Thymus (tissue), 11 donors: ENCODE measurements at regions not wholly inside any gene's neighbourhood (a gene's known extent, or its start where the extent isn't known, plus 50 kb on each side); places are given as distances from the start of the nearest gene placed in this dataset.

ENCODE experiments used
- DNase-seq, 9 donors: peaks; one replicate each; pipeline ENCODE4 v3.0.0-alpha.2; 2013; ENCODE audit warnings: low spot score in 9 of 9, low read depth in 6 of 9, missing footprints in 1 of 9
- H3K27ac ChIP-seq, 2 donors: one replicate each; pipeline ENCODE4 v1.5.1; 2013; ENCODE audit warnings: control low read depth in 1 of 2, low read depth in 1 of 2, low read length in 1 of 2, mild to moderate bottlenecking in 1 of 2, moderate library complexity in 1 of 2
- H3K27me3 ChIP-seq, 2 donors: one replicate each; pipeline ENCODE4 v1.5.1; 2013; ENCODE audit warnings: low read length in 1 of 2; ENCODE audit not compliant: control insufficient read depth in 2 of 2, insufficient read depth in 1 of 2
- H3K36me3 ChIP-seq, 2 donors: one replicate each; pipeline ENCODE4 v1.5.1; 2013; ENCODE audit warnings: low read length in 1 of 2, mild to moderate bottlenecking in 1 of 2, moderate library complexity in 1 of 2; ENCODE audit not compliant: control insufficient read depth in 2 of 2, insufficient read depth in 2 of 2
- H3K4me1 ChIP-seq, 2 donors: one replicate each; pipeline ENCODE4 v1.5.1; 2013; ENCODE audit warnings: low read length in 2 of 2; ENCODE audit not compliant: control insufficient read depth in 2 of 2, insufficient read depth in 2 of 2
- H3K4me3 ChIP-seq, 2 donors: one replicate each; pipeline ENCODE4 v1.5.1; 2013; ENCODE audit warnings: low read length in 2 of 2, control low read depth in 1 of 2, mild to moderate bottlenecking in 1 of 2
- H3K9me3 ChIP-seq, 2 donors: one replicate each; pipeline ENCODE4 v1.5.1; 2013; ENCODE audit warnings: low read length in 1 of 2, mild to moderate bottlenecking in 1 of 2; ENCODE audit not compliant: control insufficient read depth in 2 of 2, insufficient read depth in 1 of 2
- WGBS: extraction: QIAGEN DNeasy Blood & Tissue Kit; methylation state at CpG from one replicate; pipeline ENCODE4 v1.1.7; 2013; 5-methylcytosine and 5-hydroxymethylcytosine counted together
- donor health status: healthy.

- no peaks in the 10 kb centered on the region for H3K9me3 ChIP-seq
- H3K4me3 ChIP-seq: no peak overlapping the region
- H3K27me3 ChIP-seq: no peaks in the 10 kb centered on the region
- H3K4me1 ChIP-seq: no peaks in the 10 kb centered on the region
- WGBS: 97% methylated on average over 7 of the region's 7 CpGs
- H3K36me3 ChIP-seq: no peaks in the 10 kb centered on the region
- no peak for DNase-seq
- H3K27ac ChIP-seq: no peak overlapping the region
Measured at GRCh38 chr2:23213196-23213595, 171.8 kb upstream of the KLHL29 start.

- H3K27me3 ChIP-seq: no peaks in the 10 kb centered on the region
- no peaks in the 10 kb centered on the region for H3K4me1 ChIP-seq
- H3K36me3 ChIP-seq: no peaks in the 10 kb centered on the region
- 95% methylated on average over 3 of the region's 3 CpGs for WGBS
- no peak overlapping the region for H3K4me3 ChIP-seq
- no peaks in the 10 kb centered on the region for H3K9me3 ChIP-seq
- no peak for DNase-seq
- H3K27ac ChIP-seq: no peak overlapping the region
Measured at GRCh38 chr2:23215016-23215415, 170.0 kb upstream of the KLHL29 start.

GRCh38 chr2:23219666-23220065 is 165.3 kb upstream of the KLHL29 start:
- no peak overlapping the region for H3K4me3 ChIP-seq
- no peaks in the 10 kb centered on the region for H3K27me3 ChIP-seq
- 82% methylated on average over 4 of the region's 4 CpGs for WGBS
- no peaks in the 10 kb centered on the region for H3K36me3 ChIP-seq
- H3K9me3 ChIP-seq: no peaks in the 10 kb centered on the region
- DNase-seq: no peak
- no peaks in the 10 kb centered on the region for H3K4me1 ChIP-seq
- H3K27ac ChIP-seq: no peak overlapping the region

GRCh38 chr2:23220513-23221094 is 164.4 kb upstream of the KLHL29 start:
- no peak overlapping the region for H3K27ac ChIP-seq
- DNase-seq: no peak
- 83% methylated on average over 2 of the region's 2 CpGs for WGBS
- no peaks in the 10 kb centered on the region for H3K4me1 ChIP-seq
- no peaks in the 10 kb centered on the region for H3K9me3 ChIP-seq
- H3K4me3 ChIP-seq: no peak overlapping the region
- no peaks in the 10 kb centered on the region for H3K27me3 ChIP-seq
- no peaks in the 10 kb centered on the region for H3K36me3 ChIP-seq

DNA sequence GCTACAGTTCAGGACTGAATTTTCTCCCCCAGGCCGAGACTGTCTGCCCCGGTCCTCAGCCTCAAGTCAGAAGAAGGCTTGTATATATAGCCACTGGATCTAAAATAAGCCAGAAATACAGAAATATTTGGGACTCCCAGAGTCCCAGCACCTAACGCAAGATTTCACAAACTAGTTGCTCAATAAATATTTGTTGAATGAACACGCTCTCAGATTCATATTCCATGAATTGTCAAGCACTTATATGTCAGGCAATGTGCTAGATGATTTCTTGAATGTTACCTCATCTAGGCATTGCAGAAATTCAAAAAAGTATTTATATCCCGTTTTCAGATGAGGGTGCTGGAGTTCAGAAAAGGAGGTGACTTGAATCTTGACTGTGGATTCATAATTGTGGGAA is 163.7 kb upstream of the KLHL29 start:
- H3K9me3 ChIP-seq: no peaks in the 10 kb centered on the region
- H3K4me1 ChIP-seq: no peaks in the 10 kb centered on the region
- H3K27me3 ChIP-seq: no peaks in the 10 kb centered on the region
- H3K36me3 ChIP-seq: no peaks in the 10 kb centered on the region
- no peak overlapping the region for H3K27ac ChIP-seq
- no peak overlapping the region for H3K4me3 ChIP-seq
- DNase-seq: no peak
- 88% methylated on average over 5 of the region's 5 CpGs for WGBS

DNA sequence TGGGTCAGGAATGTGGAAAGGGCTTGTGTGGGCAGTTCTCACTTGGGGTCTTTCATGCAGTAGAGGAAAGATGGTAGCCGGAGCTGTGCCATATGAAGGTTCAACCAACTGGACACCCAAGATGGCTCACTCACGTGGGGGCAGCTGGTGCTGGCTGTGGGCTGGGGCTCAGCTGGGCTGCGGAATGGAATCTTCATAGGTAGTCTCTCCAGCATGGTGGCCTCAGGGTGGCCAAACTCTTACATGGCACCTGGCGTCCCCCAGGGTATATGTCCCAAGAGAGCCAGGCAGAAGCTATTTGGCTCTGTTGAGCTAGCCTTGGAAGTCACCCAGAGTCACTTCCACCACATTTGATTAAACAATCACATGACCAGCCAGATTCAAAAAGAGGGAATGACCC is 163.1 kb upstream of the KLHL29 start:
- WGBS: 96% methylated on average over 4 of the region's 4 CpGs

GRCh38 chr2:23230885-23231284 is 154.1 kb upstream of the KLHL29 start:
- Histone ChIP-seq H3K36me3 (no peaks in the 10 kb centered on the region), H3K4me1 (no peaks in the 10 kb centered on the region), H3K27me3 (no peaks in the 10 kb centered on the region), H3K9me3 (peaks cover 0 to 6% of the 10 kb centered on the region in 2 donors), H3K27ac (no peak overlapping the region), H3K4me3 (no peak overlapping the region)
- 73% methylated on average over 8 of the region's 8 CpGs for WGBS
- no peak for DNase-seq

More for the DNA sequence above, 163.1 kb upstream of the KLHL29 start:
- Histone ChIP-seq H3K9me3 (no peaks in the 10 kb centered on the region), H3K27ac (no peak overlapping the region), H3K4me1 (no peaks in the 10 kb centered on the region), H3K36me3 (no peaks in the 10 kb centered on the region), H3K27me3 (no peaks in the 10 kb centered on the region), H3K4me3 (no peak overlapping the region)
- no peak for DNase-seq

- Histone ChIP-seq H3K36me3 (no peaks in the 10 kb centered on the region), H3K27me3 (no peaks in the 10 kb centered on the region), H3K4me3 (no peak overlapping the region), H3K9me3 (peaks cover 0 to 6% of the 10 kb centered on the region in 2 donors), H3K4me1 (no peaks in the 10 kb centered on the region), H3K27ac (no peak overlapping the region)
- DNase-seq: no peak
- 95% methylated on average over 7 of the region's 7 CpGs for WGBS
Measured at GRCh38 chr2:23231865-23232264, 153.1 kb upstream of the KLHL29 start.

- H3K4me1 ChIP-seq: no peaks in the 10 kb centered on the region
- H3K27me3 ChIP-seq: no peaks in the 10 kb centered on the region
- no peak overlapping the region for H3K27ac ChIP-seq
- WGBS: 96% methylated on average over 2 of the region's 2 CpGs
- peaks cover 0 to 6% of the 10 kb centered on the region in 2 donors for H3K9me3 ChIP-seq
- no peak overlapping the region for H3K4me3 ChIP-seq
- H3K36me3 ChIP-seq: no peaks in the 10 kb centered on the region
- DNase-seq: no peak
Measured at GRCh38 chr2:23235292-23235691, 149.7 kb upstream of the KLHL29 start.

GRCh38 chr2:23235736-23236135 is 149.2 kb upstream of the KLHL29 start:
- H3K36me3 ChIP-seq: no peaks in the 10 kb centered on the region
- no peaks in the 10 kb centered on the region for H3K4me1 ChIP-seq
- no peak overlapping the region for H3K27ac ChIP-seq
- peaks cover 0 to 6% of the 10 kb centered on the region in 2 donors for H3K9me3 ChIP-seq
- WGBS: 58% methylated on average over 6 of the region's 6 CpGs
- H3K27me3 ChIP-seq: no peaks in the 10 kb centered on the region
- no peak for DNase-seq
- no peak overlapping the region for H3K4me3 ChIP-seq
